ENCODE measurements at regions not wholly inside any gene's neighbourhood (a gene's known extent, or its start where the extent isn't known, plus 50 kb on each side); places are given as distances from the start of the nearest gene placed in this dataset.
"Not testable (repeated sequence)": the region's sequence is repeated elsewhere in the genome, so short reads cannot be mapped to it uniquely, and the experiment has no call there.

GRCh38 chrX:142390998-142391397, 185.9 kb upstream of the MAGEC2 start:
- not testable (repeated sequence) for TF ChIP-seq EZH2 (IDR thresholded peaks at IDR 0.05; ENCODE audit: borderline replicate concordance); EZH2phosphoT487 (IDR thresholded peaks at IDR 0.05; ENCODE audit: low read depth, severe bottlenecking, unreplicated experiment)
- TF ChIP-seq, protein P1, sequence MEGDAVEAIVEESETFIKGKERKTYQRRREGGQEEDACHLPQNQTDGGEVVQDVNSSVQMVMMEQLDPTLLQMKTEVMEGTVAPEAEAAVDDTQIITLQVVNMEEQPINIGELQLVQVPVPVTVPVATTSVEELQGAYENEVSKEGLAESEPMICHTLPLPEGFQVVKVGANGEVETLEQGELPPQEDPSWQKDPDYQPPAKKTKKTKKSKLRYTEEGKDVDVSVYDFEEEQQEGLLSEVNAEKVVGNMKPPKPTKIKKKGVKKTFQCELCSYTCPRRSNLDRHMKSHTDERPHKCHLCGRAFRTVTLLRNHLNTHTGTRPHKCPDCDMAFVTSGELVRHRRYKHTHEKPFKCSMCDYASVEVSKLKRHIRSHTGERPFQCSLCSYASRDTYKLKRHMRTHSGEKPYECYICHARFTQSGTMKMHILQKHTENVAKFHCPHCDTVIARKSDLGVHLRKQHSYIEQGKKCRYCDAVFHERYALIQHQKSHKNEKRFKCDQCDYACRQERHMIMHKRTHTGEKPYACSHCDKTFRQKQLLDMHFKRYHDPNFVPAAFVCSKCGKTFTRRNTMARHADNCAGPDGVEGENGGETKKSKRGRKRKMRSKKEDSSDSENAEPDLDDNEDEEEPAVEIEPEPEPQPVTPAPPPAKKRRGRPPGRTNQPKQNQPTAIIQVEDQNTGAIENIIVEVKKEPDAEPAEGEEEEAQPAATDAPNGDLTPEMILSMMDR (IDR thresholded peaks at IDR 0.05; ENCODE audit: poor library complexity): not testable (repeated sequence)
